Smooth muscle cell (in vitro differentiated cells): ENCODE measurements at regions not wholly inside any gene's neighbourhood (a gene's known extent, or its start where the extent isn't known, plus 50 kb on each side); places are given as distances from the start of the nearest gene placed in this dataset.

Source experiments
- DNase-seq: peaks from one replicate; lab custom pipeline; 2025; ENCODE audit not compliant: unreplicated experiment; lab: John Stamatoyannopoulos, UW
- H2AFZ ChIP-seq: fragments of 200-600 bp; sonication (generic); 2 replicates; pipeline ENCODE4 v1.6.0; 2016; ENCODE audit warnings: antibody characterized with exemption, low read depth, mild to moderate bottlenecking
- H3F3A ChIP-seq: fragments of 200-600 bp; sonication (generic); 2 replicates; pipeline ENCODE4 v1.6.0; 2017; ENCODE audit warnings: antibody characterized with exemption, low read depth
- H3K27ac ChIP-seq: fragments of 200-600 bp; sonication (generic); 2 replicates; pipeline ENCODE4 v1.5.1; 2016; ENCODE audit warnings: low read depth, mild to moderate bottlenecking
- H3K27me3 ChIP-seq: fragments of 200-600 bp; sonication (generic); 2 replicates; pipeline ENCODE4 v1.6.1; 2016; ENCODE audit warnings: low read depth, mild to moderate bottlenecking
- H3K36me3 ChIP-seq: fragments of 200-600 bp; sonication (generic); 2 replicates; pipeline ENCODE4 v1.5.1; 2016; ENCODE audit warnings: low read depth
- H3K4me1 ChIP-seq: fragments of 200-600 bp; sonication (generic); 2 replicates; pipeline ENCODE4 v1.5.1; 2016; ENCODE audit warnings: low read depth
- H3K4me2 ChIP-seq: fragments of 200-600 bp; sonication (generic); 2 replicates; pipeline ENCODE4 v1.6.0; 2016; ENCODE audit warnings: mild to moderate bottlenecking
- H3K4me3 ChIP-seq: fragments of 200-600 bp; sonication (generic); 2 replicates; pipeline ENCODE4 v1.5.1; 2016; ENCODE audit warnings: mild to moderate bottlenecking
- H3K79me2 ChIP-seq: fragments of 200-600 bp; sonication (generic); 2 replicates; pipeline ENCODE4 v1.6.0; 2016; ENCODE audit warnings: low read depth, mild to moderate bottlenecking
- H3K9ac ChIP-seq: fragments of 200-600 bp; sonication (generic); 2 replicates; pipeline ENCODE4 v1.6.0; 2016; ENCODE audit warnings: low read depth
- H3K9me3 ChIP-seq: fragments of 200-600 bp; sonication (generic); replicated peaks from 2 replicates; pipeline ENCODE4 v1.5.1; 2016; ENCODE audit warnings: low read depth
- H4K20me1 ChIP-seq: fragments of 200-600 bp; sonication (generic); 2 replicates; pipeline ENCODE4 v1.6.0; 2016; ENCODE audit warnings: low read depth
- WGBS: methylation state at CpG from one replicate; pipeline ENCODE4 v1.1.7; 2016; ENCODE audit warnings: low lambda C conversion rate; 5-methylcytosine and 5-hydroxymethylcytosine counted together
- TF ChIP-seq, protein P1 (sequence below): fragments of 200-600 bp; sonication (generic); IDR thresholded peaks from 2 replicates; pipeline ENCODE4 v1.5.1; 2017; ENCODE audit warnings: borderline replicate concordance, mild to moderate bottlenecking, antibody characterized with exemption; ENCODE audit not compliant: insufficient read depth, poor library complexity, severe bottlenecking

DNA sequence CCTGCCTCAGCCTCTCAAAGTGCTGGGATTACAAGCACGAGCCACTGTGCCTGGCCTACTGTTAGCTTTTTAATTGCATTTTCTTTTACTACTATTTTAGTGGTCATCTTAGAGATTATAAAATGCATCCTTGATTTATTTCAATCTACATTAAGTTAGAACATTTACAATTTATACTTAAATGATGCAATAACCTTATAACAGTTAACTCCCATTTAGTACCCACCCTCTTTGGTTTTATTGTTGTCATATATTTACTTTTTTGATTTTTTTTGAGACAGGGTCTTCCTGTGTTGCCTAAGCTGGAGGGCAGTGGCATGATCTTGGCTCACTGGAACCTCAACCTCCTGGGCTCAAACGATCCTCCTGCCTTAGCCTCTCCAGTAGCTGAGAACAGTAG, 77.3 kb downstream of the PPCDC start:
- Histone ChIP-seq H3K27ac (no peak overlapping the region), H3K27me3 (no peaks in the 10 kb centered on the region), H3K4me1 (no peaks in the 10 kb centered on the region), H3K79me2 (no peaks in the 10 kb centered on the region), H2AFZ (no peak overlapping the region), H3K9ac (no peak overlapping the region), H3K4me3 (no peak overlapping the region), H4K20me1 (no peaks in the 10 kb centered on the region), H3K36me3 (no peaks in the 10 kb centered on the region), H3K4me2 (no peak overlapping the region), H3K9me3 (no peaks in the 10 kb centered on the region), H3F3A (no peaks in the 10 kb centered on the region)
- DNase-seq, result no peak
- 90% methylated on average over 2 of the region's 2 CpGs for WGBS
- TF ChIP-seq, protein P1, sequence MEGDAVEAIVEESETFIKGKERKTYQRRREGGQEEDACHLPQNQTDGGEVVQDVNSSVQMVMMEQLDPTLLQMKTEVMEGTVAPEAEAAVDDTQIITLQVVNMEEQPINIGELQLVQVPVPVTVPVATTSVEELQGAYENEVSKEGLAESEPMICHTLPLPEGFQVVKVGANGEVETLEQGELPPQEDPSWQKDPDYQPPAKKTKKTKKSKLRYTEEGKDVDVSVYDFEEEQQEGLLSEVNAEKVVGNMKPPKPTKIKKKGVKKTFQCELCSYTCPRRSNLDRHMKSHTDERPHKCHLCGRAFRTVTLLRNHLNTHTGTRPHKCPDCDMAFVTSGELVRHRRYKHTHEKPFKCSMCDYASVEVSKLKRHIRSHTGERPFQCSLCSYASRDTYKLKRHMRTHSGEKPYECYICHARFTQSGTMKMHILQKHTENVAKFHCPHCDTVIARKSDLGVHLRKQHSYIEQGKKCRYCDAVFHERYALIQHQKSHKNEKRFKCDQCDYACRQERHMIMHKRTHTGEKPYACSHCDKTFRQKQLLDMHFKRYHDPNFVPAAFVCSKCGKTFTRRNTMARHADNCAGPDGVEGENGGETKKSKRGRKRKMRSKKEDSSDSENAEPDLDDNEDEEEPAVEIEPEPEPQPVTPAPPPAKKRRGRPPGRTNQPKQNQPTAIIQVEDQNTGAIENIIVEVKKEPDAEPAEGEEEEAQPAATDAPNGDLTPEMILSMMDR, result no peak

DNA sequence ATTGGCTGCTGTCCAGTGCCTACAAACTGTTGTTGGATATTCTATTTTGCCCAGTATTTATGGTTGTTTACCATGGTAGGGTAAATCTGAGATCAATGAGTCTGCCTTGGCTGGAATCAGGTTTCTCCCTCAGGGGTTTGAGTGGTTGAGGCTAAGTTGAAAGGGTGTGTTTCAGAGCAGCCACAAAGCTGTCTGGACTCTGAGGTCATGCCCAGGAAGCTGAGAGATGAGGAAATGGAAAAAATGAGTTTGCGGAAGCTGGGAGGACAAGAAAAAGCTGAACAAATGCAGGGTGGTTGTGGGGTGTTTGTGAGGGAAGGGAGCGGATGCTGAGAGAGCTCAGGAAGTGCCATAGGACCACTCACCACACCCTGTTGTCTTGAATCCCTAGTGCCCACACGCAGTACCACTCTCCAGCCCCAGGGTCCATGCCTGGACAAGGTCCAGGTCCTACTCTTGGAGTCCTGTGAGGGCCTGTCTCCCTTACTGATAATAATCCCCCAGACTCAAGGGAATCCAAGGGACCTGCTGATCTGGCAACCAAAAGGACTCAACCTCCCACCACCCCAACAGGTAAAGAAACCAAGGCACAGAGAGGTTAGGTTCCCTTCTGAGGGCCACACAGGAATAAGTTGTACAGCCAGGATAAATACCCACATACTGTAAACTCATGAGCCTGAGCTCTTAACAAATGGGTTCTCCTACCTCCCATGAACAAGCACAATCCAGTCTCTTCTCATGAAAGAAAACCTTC, 81.6 kb downstream of the PPCDC start:
- Histone ChIP-seq H3K4me3 (no peak overlapping the region), H3K4me1 (peaks cover 11% of the 10 kb centered on the region), H4K20me1 (peaks cover 4% of the 10 kb centered on the region), H3K36me3 (no peaks in the 10 kb centered on the region), H3K4me2 (no peak overlapping the region), H3K27me3 (no peaks in the 10 kb centered on the region), H3K9ac (peak overlapping the region; percentile 38), H3K9me3 (no peaks in the 10 kb centered on the region), H3K79me2 (no peaks in the 10 kb centered on the region), H3F3A (peaks cover 4% of the 10 kb centered on the region), H3K27ac (peak overlapping the region; percentile 48), H2AFZ (no peak overlapping the region)
- 67% methylated on average over 3 of the region's 3 CpGs for WGBS
- TF ChIP-seq, protein P1, result no peak
- DNase-seq, result no peak

DNA sequence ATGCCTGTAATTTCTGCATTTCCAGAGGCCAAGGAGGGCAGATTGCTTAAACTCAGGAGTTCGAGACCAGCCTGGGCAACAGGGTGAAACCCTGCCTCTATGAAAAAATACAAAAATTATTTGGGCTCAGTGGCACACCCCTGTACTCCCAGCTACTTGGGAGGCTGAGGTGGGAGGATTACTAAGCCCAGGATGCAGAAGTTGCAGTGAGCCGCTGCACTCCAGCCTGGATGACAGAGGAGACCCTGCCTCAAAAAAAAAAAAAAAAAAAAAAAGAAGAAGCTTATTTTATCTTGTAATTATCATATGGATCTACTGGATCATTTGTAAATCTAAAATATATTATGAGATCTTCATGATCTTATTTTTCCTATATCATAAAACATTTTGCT, 84.1 kb downstream of the PPCDC start:
- Histone ChIP-seq H3K36me3 (no peaks in the 10 kb centered on the region), H3K9ac (no peak overlapping the region), H4K20me1 (peaks cover 4% of the 10 kb centered on the region), H3F3A (peaks cover 4% of the 10 kb centered on the region), H3K9me3 (no peaks in the 10 kb centered on the region), H3K79me2 (no peaks in the 10 kb centered on the region), H3K4me1 (peaks cover 11% of the 10 kb centered on the region), H3K4me3 (no peak overlapping the region), H3K27me3 (no peaks in the 10 kb centered on the region), H3K27ac (no peak overlapping the region), H2AFZ (no peak overlapping the region), H3K4me2 (peak overlapping the region; percentile 32)
- DNase-seq, result no peak
- 92% methylated on average over 2 of the region's 2 CpGs for WGBS
- TF ChIP-seq, protein P1, result no peak
